Thyroid gland (tissue), 4 donors: ENCODE measurements at regions not wholly inside any gene's neighbourhood (a gene's known extent, or its start where the extent isn't known, plus 50 kb on each side); places are given as distances from the start of the nearest gene placed in this dataset.

ENCODE experiments used
- POLR2A ChIP-seq, 2 donors: fragments of 450-650 bp; IDR thresholded peaks; one replicate each; pipeline ENCODE4 v1.6.1; 2017; ENCODE audit warnings: antibody characterized with exemption in 2 of 2, mild to moderate bottlenecking in 2 of 2, moderate library complexity in 1 of 2
- TF ChIP-seq, protein P1 (sequence below), 6 experiments: fragments of 200-600 bp in 3 of 6; fragments of 450-650 bp in 3 of 6; sonication (generic) in 3 of 6; IDR thresholded peaks; one replicate each; pipeline ENCODE4 v1.5.1; 2016 to 2019; ENCODE audit warnings: antibody characterized with exemption in 6 of 6, mild to moderate bottlenecking in 2 of 6, inconsistent platforms in 1 of 6, moderate library complexity in 1 of 6

GRCh38 chr5:8098081-8098480 is 229.1 kb downstream of the MTRR start:
- TF ChIP-seq, protein P1, sequence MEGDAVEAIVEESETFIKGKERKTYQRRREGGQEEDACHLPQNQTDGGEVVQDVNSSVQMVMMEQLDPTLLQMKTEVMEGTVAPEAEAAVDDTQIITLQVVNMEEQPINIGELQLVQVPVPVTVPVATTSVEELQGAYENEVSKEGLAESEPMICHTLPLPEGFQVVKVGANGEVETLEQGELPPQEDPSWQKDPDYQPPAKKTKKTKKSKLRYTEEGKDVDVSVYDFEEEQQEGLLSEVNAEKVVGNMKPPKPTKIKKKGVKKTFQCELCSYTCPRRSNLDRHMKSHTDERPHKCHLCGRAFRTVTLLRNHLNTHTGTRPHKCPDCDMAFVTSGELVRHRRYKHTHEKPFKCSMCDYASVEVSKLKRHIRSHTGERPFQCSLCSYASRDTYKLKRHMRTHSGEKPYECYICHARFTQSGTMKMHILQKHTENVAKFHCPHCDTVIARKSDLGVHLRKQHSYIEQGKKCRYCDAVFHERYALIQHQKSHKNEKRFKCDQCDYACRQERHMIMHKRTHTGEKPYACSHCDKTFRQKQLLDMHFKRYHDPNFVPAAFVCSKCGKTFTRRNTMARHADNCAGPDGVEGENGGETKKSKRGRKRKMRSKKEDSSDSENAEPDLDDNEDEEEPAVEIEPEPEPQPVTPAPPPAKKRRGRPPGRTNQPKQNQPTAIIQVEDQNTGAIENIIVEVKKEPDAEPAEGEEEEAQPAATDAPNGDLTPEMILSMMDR (IDR thresholded peaks at IDR 0.05) = no peak
- no peak for TF ChIP-seq POLR2A (IDR thresholded peaks at IDR 0.05)
